Spinal cord (tissue), 9 donors: ENCODE measurements at regions not wholly inside any gene's neighbourhood (a gene's known extent, or its start where the extent isn't known, plus 50 kb on each side); places are given as distances from the start of the nearest gene placed in this dataset.
A peak's percentile ranks its signal among the peaks of the same experiment; 100 is the strongest.

ENCODE experiments used
- DNase-seq, 6 donors: peaks; one replicate each; pipeline versions ENCODE4 v3.0.0 to v3.0.0-alpha.2; 2013 to 2015; ENCODE audit warnings: low spot score in 6 of 6, low read depth in 4 of 6
- H3K27ac ChIP-seq: one replicate; pipeline ENCODE4 v1.5.1; 2013; ENCODE audit warnings: low read depth, low read length, control low read depth
- H3K27me3 ChIP-seq: one replicate; pipeline ENCODE4 v1.6.1; 2013; ENCODE audit warnings: low read length; ENCODE audit not compliant: control insufficient read depth, insufficient read depth
- H3K36me3 ChIP-seq: one replicate; pipeline ENCODE4 v1.6.1; 2013; ENCODE audit warnings: low read length; ENCODE audit not compliant: control insufficient read depth, insufficient read depth
- H3K4me1 ChIP-seq: one replicate; pipeline ENCODE4 v1.6.1; 2013; ENCODE audit warnings: low read length; ENCODE audit not compliant: control insufficient read depth, insufficient read depth
- H3K4me3 ChIP-seq: one replicate; pipeline ENCODE4 v1.5.1; 2013; ENCODE audit warnings: low read depth, low read length, control low read depth
- H3K9me3 ChIP-seq: one replicate; pipeline ENCODE4 v1.6.1; 2013; ENCODE audit warnings: low read length; ENCODE audit not compliant: control insufficient read depth, insufficient read depth
- WGBS: methylation state at CpG from one replicate; pipeline ENCODE4 v1.1.5; 2013; ENCODE audit warnings: missing lambda C conversion rate; ENCODE audit not compliant: insufficient coverage; 5-methylcytosine and 5-hydroxymethylcytosine counted together
- donor health status: healthy.

DNA sequence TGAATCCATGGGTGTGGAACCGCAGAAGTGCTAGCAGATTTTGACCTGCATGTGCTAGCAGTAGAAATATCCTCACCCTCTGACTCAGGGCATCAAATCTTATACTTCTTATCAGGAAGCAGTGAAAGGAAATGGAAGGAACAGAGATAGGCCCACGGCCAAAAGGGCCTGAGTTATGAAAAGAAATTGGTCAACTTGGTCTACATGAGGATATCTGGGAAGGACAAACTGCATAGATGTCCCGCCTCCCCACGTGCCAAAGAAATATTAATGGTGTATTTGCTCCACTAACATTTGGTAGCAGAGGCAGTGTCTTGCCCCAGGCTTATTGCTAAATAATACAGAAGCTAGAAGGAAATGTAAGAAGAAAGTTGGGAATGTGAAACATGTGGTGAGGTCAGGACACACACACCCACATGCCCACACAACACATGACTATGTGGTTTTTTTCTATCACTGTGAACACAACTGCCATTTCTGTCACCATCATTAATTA, 93.6 kb upstream of the COL8A1 start:
- H3K27me3 ChIP-seq, result no peaks in the 10 kb centered on the region
- 100% methylated on average over 1 of the region's 4 CpGs for WGBS
- no peak overlapping the region for H3K4me3 ChIP-seq
- H3K4me1 ChIP-seq, result no peaks in the 10 kb centered on the region
- H3K9me3 ChIP-seq, result no peaks in the 10 kb centered on the region
- H3K27ac ChIP-seq, result no peak overlapping the region
- no peaks in the 10 kb centered on the region for H3K36me3 ChIP-seq
- no peak for DNase-seq

DNA sequence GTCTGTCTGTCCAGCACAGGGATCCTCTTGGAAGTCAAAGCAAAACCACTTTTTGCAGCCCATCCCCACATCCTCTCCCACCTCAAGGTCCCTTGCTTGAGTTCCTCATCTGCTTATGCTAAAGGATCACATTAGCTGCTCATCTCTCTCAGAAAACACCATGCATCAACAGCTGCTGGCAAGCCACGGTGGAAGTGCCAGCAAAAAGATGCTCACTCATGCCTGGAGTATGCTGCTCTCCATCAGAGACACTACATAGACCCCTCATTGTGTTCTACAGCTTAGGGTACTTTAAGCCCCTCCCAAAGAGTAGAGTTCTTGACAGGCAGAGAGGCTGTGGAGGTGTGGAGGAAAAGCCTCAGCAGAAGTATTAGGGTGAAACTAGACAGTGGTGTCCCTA, 94.6 kb upstream of the COL8A1 start:
- 0% methylated on average over 1 of the region's 1 CpG for WGBS
- Histone ChIP-seq H3K4me1 (no peaks in the 10 kb centered on the region), H3K36me3 (no peaks in the 10 kb centered on the region), H3K27me3 (no peaks in the 10 kb centered on the region), H3K27ac (no peak overlapping the region), H3K9me3 (no peaks in the 10 kb centered on the region), H3K4me3 (no peak overlapping the region)
- no peak for DNase-seq

DNA sequence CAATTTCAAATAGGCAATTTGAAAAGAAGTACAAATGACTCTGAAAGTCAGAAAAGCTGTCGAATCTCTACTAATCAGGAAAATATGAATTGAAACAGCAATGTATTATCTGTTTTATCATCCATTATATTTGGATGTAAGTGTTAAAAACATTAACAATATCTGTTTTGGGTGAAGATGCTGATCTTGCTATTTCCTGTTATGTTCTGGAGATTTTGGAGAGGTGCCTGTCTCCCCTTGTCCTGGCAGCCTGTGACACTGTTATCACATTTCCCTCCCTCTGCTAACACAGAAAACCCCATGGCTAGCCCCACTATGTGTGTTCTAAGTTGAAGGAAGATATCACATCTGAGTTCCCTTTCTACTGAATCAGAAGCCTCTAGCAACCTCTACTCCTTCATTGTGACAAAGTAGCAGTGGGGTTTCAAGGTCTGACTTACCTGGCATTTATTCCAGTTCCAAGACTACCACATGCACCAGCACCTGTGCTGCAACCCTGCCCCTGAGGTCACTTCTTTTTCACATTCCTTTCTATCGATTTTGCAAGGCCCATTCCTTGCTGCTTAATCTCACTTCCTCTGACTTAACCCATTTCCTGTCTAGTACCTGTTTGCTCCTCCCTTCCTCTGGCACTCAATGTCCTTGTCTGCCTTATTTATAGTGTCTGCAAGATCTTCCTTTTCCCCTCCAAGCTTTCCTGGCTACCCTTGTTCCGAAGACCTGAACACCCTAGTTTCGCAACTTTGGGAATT, 95.5 kb upstream of the COL8A1 start:
- no peaks in the 10 kb centered on the region for H3K27me3 ChIP-seq
- H3K4me1 ChIP-seq, result no peaks in the 10 kb centered on the region
- DNase-seq, result no peak
- no peak overlapping the region for H3K27ac ChIP-seq
- H3K36me3 ChIP-seq, result no peaks in the 10 kb centered on the region
- 63% methylated on average over 1 of the region's 4 CpGs for WGBS
- no peaks in the 10 kb centered on the region for H3K9me3 ChIP-seq
- no peak overlapping the region for H3K4me3 ChIP-seq

DNA sequence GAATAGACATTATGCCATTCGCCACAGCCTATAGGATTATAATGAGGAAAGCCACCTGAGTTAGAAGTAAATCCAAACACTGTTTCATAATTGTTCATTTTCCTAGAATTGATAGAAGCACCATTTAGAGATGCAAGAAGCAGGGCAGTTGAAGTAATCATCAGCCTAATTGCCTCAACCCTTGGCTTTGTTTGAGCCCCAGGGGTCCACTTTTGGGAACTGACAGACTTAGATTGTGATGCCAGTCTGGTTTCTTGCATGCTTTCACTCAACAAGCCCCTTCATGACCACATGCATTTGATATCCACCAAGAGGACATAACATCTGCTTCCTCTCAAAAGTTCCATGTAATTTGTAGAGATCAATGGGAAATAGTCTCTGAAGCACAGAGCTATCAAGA, 97.2 kb upstream of the COL8A1 start:
- no CpG with 5 or more reads among the region's 1 CpG for WGBS
- Histone ChIP-seq H3K36me3 (no peaks in the 10 kb centered on the region), H3K9me3 (no peaks in the 10 kb centered on the region), H3K4me3 (no peak overlapping the region), H3K27me3 (no peaks in the 10 kb centered on the region), H3K4me1 (no peaks in the 10 kb centered on the region), H3K27ac (no peak overlapping the region)
- no peak for DNase-seq

GRCh38 chr3:99537416-99537815, 101.0 kb upstream of the COL8A1 start:
- no peaks in the 10 kb centered on the region for H3K36me3 ChIP-seq
- H3K4me3 ChIP-seq, result no peak overlapping the region
- H3K9me3 ChIP-seq, result no peaks in the 10 kb centered on the region
- 40% methylated on average over 1 of the region's 4 CpGs for WGBS
- H3K27ac ChIP-seq, result peak overlapping the region; percentile 42
- DNase-seq, result peak in 2 of 6 donors; percentile 19 to 50
- H3K27me3 ChIP-seq, result no peaks in the 10 kb centered on the region
- no peaks in the 10 kb centered on the region for H3K4me1 ChIP-seq

- H3K36me3 ChIP-seq, result no peaks in the 10 kb centered on the region
- WGBS, result 100% methylated on average over 2 of the region's 2 CpGs
- no peaks in the 10 kb centered on the region for H3K27me3 ChIP-seq
- no peaks in the 10 kb centered on the region for H3K9me3 ChIP-seq
- peak in 1 of 6 donors; percentile 7 for DNase-seq
- no peaks in the 10 kb centered on the region for H3K4me1 ChIP-seq
- peak overlapping the region; percentile 42 for H3K27ac ChIP-seq
- H3K4me3 ChIP-seq, result no peak overlapping the region
Measured at GRCh38 chr3:99536555-99537314, 101.7 kb upstream of the COL8A1 start.

GRCh38 chr3:99534951-99535704, 103.3 kb upstream of the COL8A1 start:
- DNase-seq, result no peak

DNA sequence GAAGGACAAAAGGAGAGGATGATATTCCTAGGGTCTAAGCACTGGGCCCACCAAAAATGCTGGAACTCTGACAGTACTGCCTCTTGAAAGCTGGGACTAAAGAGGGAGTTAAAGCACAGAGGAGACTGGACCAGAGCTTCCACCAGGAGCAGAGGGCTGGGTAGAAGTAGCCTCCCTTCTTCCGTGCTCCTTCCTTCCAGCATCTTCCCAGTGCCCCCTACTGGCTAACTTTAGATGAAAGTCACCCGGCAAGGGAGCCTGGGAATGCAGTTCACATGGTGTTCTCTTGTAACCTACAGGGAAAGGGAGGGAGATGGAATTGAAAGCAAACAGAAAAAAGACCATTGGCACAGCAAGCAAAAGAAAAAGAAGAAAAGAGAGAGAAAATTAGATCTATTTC, 106.1 kb upstream of the COL8A1 start:
- no peaks in the 10 kb centered on the region for H3K27me3 ChIP-seq
- no peaks in the 10 kb centered on the region for H3K9me3 ChIP-seq
- DNase-seq, result peak in 1 of 6 donors; percentile 23
- H3K27ac ChIP-seq, result no peak overlapping the region
- H3K36me3 ChIP-seq, result no peaks in the 10 kb centered on the region
- WGBS, result 40% methylated on average over 1 of the region's 2 CpGs
- H3K4me1 ChIP-seq, result no peaks in the 10 kb centered on the region
- H3K4me3 ChIP-seq, result no peak overlapping the region

More at GRCh38 chr3:99534951-99535704, 103.3 kb upstream of the COL8A1 start:
- Histone ChIP-seq H3K4me1 (no peaks in the 10 kb centered on the region), H3K36me3 (no peaks in the 10 kb centered on the region), H3K9me3 (no peaks in the 10 kb centered on the region), H3K4me3 (no peak overlapping the region), H3K27me3 (no peaks in the 10 kb centered on the region), H3K27ac (no peak overlapping the region)
- WGBS, result no CpG with 5 or more reads among the region's 2 CpGs

DNA sequence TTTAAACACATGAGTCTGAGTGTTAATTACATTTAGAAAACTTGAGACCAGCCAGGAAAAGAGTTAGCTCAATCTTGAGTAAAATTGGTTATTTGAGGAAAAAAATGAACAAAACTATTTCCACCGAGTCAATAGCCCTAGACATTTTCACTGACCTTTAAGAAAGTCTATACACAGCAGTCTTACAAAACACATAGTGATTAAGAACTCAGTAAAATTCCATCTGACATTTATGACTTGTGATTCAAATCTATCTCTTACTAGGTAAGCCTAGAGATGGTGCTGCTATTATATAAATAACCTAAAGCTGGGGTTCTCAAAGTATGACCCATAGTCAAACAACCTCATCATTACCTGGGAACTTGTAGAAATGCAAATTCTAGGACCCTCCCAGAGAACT, 109.1 kb upstream of the COL8A1 start:
- WGBS, result no CpG with 5 or more reads among the region's 1 CpG
- DNase-seq, result no peak
- Histone ChIP-seq H3K4me1 (no peaks in the 10 kb centered on the region), H3K4me3 (no peak overlapping the region), H3K36me3 (no peaks in the 10 kb centered on the region), H3K27ac (no peak overlapping the region), H3K27me3 (no peaks in the 10 kb centered on the region), H3K9me3 (no peaks in the 10 kb centered on the region)
